RWPE2 (cell line): ENCODE measurements at regions not wholly inside any gene's neighbourhood (a gene's known extent, or its start where the extent isn't known, plus 50 kb on each side); places are given as distances from the start of the nearest gene placed in this dataset.

ENCODE experiments used
- ATAC-seq: fragments of 200-7000 bp; cut with Tn5 transposase; 3 replicates; pipeline ENCODE4 v1.9.1; 2021; ENCODE audit warnings: low read depth
- DNase-seq: peaks from one replicate; pipeline ENCODE4 v3.0.0-alpha.2; 2020; ENCODE audit warnings: low spot score
- H3K27ac ChIP-seq: fragments of 450-650 bp; 2 replicates; pipeline ENCODE4 v1.5.1; 2017; ENCODE audit warnings: mild to moderate bottlenecking; ENCODE audit not compliant: poor library complexity, severe bottlenecking
- H3K27me3 ChIP-seq: fragments of 250-450 bp; sonication (Bioruptor Pico); 2 replicates; pipeline ENCODE4 v1.5.1; 2021; ENCODE audit warnings: mild to moderate bottlenecking, moderate library complexity; ENCODE audit not compliant: insufficient read depth, poor library complexity, severe bottlenecking
- H3K36me3 ChIP-seq: fragments of 250-450 bp; sonication (Bioruptor Pico); 2 replicates; pipeline ENCODE4 v1.5.1; 2020; ENCODE audit warnings: low read depth, mild to moderate bottlenecking, moderate library complexity
- H3K4me1 ChIP-seq: fragments of 250-450 bp; sonication (Bioruptor Pico); 2 replicates; pipeline ENCODE4 v1.5.1; 2021; ENCODE audit warnings: mild to moderate bottlenecking, moderate library complexity; ENCODE audit not compliant: insufficient read depth, poor library complexity, severe bottlenecking
- H3K4me3 ChIP-seq: fragments of 250-450 bp; sonication (Bioruptor Pico); 2 replicates; pipeline ENCODE4 v1.5.1; 2021; ENCODE audit warnings: mild to moderate bottlenecking, moderate library complexity; ENCODE audit not compliant: severe bottlenecking
- H3K9me3 ChIP-seq: fragments of 250-450 bp; sonication (Bioruptor Pico); 2 replicates; pipeline ENCODE4 v1.5.1; 2021; ENCODE audit warnings: mild to moderate bottlenecking, moderate library complexity; ENCODE audit not compliant: severe bottlenecking
- CTCF ChIP-seq: fragments of 450-650 bp; IDR thresholded peaks from one replicate; pipeline ENCODE4 v1.5.1; 2017; ENCODE audit warnings: mild to moderate bottlenecking, moderate library complexity; ENCODE audit not compliant: poor library complexity, severe bottlenecking

GRCh38 chr17:74001145-74001544, 202.3 kb upstream of the RPL38 start:
- no peak for TF ChIP-seq CTCF
- Histone ChIP-seq H3K27me3 (peaks cover 41% of the 10 kb centered on the region), H3K4me1 (no peaks in the 10 kb centered on the region), H3K36me3 (no peaks in the 10 kb centered on the region), H3K9me3 (no peaks in the 10 kb centered on the region), H3K27ac (no peak overlapping the region), H3K4me3 (no peak overlapping the region)
- no peak for DNase-seq
- ATAC-seq = no peak

GRCh38 chr17:74002241-74002640, 201.2 kb upstream of the RPL38 start:
- Histone ChIP-seq H3K4me1 (no peaks in the 10 kb centered on the region), H3K36me3 (no peaks in the 10 kb centered on the region), H3K9me3 (no peaks in the 10 kb centered on the region), H3K27ac (no peak overlapping the region), H3K4me3 (no peak overlapping the region), H3K27me3 (peaks cover 41% of the 10 kb centered on the region)
- ATAC-seq (no peak), DNase-seq (no peak)
- TF ChIP-seq CTCF = no peak

GRCh38 chr17:74004056-74004455, 199.4 kb upstream of the RPL38 start:
- no peak for ATAC-seq
- Histone ChIP-seq H3K36me3 (no peaks in the 10 kb centered on the region), H3K4me1 (no peaks in the 10 kb centered on the region), H3K9me3 (no peaks in the 10 kb centered on the region), H3K4me3 (no peak overlapping the region), H3K27me3 (peaks cover 52% of the 10 kb centered on the region), H3K27ac (no peak overlapping the region)
- TF ChIP-seq CTCF = no peak
- no peak for DNase-seq

GRCh38 chr17:74005790-74006189, 197.7 kb upstream of the RPL38 start:
- Histone ChIP-seq H3K9me3 (no peaks in the 10 kb centered on the region), H3K27ac (no peak overlapping the region), H3K27me3 (peaks cover 63% of the 10 kb centered on the region), H3K4me3 (no peak overlapping the region), H3K36me3 (no peaks in the 10 kb centered on the region), H3K4me1 (no peaks in the 10 kb centered on the region)
- ATAC-seq = no peak
- DNase-seq = no peak
- no peak for TF ChIP-seq CTCF

GRCh38 chr17:74006371-74006770, 197.1 kb upstream of the RPL38 start:
- H3K27ac ChIP-seq = no peak overlapping the region
- peaks cover 64% of the 10 kb centered on the region for H3K27me3 ChIP-seq
- no peaks in the 10 kb centered on the region for H3K9me3 ChIP-seq
- DNase-seq (no peak), ATAC-seq (no peak)
- TF ChIP-seq CTCF = no peak
- H3K36me3 ChIP-seq = no peaks in the 10 kb centered on the region
- no peaks in the 10 kb centered on the region for H3K4me1 ChIP-seq
- H3K4me3 ChIP-seq = no peak overlapping the region
